Stimulated activated CD8-positive, alpha-beta memory T cell treated with anti-CD3 and anti-CD28 coated beads, Interleukin-4, amount 100 ng/mL, for 48 hours (primary cell): ENCODE measurements at regions not wholly inside any gene's neighbourhood (a gene's known extent, or its start where the extent isn't known, plus 50 kb on each side); places are given as distances from the start of the nearest gene placed in this dataset.
"Not testable (repeated sequence)": the region's sequence is repeated elsewhere in the genome, so short reads cannot be mapped to it uniquely, and the experiment has no call there.

ENCODE experiments used
- DNase-seq: peaks from one replicate; pipeline ENCODE4 v3.0.0-alpha.2; 2020

GRCh38 chr3:178141305-178141684, 394.9 kb upstream of the KCNMB2 start:
- DNase-seq = not testable (repeated sequence)

- no peak for DNase-seq
Observed at GRCh38 chr3:178146406-178146831, 389.8 kb upstream of the KCNMB2 start.

DNA sequence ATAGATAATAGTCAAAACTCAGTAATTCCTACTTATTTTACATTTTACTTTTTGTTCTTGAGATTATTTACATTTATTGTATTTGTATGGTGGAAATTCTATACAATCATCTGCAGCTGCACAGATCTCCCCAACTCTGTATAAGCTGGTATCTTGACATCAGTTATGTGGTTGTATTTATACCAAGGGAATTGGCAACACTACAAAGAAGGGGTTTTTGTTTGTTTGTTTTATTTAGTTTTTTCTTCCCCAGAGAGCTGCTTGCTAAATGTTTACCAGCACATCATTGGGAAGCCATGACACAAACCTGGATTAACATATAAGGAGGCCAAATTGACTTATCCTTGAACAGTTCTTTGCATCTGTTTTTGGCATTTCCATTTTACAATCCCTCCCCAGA, 389.2 kb upstream of the KCNMB2 start:
- no peak for DNase-seq

DNA sequence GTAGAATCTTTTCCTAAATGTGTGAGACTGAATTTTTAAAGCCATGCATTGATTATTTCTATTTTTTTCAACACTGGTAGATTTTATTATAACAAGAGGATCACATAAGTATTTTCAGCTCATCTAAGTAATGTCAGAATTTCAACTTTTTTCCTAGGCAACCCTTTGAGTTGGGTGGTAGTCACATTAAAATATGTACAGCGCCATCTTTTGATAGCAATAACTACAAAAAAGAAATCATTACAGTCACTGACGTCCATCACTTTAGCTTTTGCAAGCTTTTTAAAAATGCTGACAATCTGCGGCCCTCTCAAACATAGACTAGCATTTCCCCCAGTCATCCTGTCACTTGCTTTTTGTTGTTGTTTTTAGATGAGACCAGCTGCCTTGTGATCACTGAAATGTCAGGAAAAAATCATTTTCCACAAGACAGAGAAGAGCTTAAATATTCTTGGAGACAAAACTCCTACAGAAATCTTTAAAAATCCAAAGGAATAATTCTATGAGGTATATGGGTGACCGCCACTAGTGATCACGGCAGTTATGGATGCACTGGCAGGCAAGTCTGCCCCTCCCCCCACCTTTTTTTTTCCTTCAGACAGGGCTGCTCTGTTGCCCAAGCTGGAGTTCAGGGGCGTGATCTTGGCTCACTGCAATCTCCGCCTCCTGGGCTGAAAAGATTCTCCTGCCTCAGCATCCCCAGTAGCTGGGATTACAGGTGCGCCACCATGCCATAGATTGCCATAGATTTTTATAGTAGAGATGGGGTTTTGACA, 384.0 kb upstream of the KCNMB2 start:
- no peak for DNase-seq

- DNase-seq = no peak
Observed at GRCh38 chr3:178152988-178153387, 383.2 kb upstream of the KCNMB2 start.

GRCh38 chr3:178155521-178155920, 380.7 kb upstream of the KCNMB2 start:
- DNase-seq = no peak

GRCh38 chr3:178156301-178156700, 379.9 kb upstream of the KCNMB2 start:
- no peak for DNase-seq

DNA sequence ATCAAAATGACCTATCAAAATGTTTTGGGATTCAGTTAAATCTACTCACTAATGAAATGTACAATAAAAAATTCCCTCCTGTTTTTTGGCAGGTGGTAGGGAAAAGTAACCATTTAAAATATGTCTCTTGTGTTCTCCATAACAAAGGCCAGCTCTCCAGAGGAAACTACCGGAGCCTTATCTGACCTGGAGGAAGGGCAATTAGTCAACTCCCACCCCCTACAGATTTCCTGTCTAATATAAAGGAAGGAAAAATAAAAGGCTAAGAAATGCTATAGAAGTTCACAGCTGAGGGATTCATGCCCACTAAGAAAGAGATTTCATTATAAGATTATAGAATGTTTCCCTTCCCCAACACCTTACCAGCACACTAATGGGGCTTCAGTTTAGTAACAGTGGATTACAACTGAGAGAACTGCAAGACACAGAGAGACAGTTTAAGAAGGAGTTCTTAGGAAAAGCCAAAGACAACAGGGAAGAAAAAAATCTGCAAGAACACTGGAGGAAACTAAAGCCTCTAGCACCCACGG, 376.5 kb upstream of the KCNMB2 start:
- DNase-seq = no peak

DNA sequence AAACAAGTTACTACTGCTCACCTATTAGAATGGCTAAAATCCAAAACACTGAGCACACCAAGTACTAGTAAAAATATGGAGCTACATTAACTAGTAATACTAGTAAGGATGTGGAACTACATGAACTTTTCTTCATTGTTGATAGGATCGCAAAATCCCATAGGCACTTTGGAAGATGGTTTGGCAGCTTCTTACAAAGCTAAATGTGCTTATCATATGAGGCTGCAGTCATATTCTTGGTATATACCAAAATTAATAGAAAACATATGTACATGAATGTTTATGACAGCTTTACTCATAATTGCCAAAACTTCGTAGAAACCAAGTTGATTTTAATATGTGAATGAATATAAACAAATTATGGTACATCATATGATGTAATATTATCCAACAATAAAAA, 366.8 kb upstream of the KCNMB2 start:
- no peak for DNase-seq

DNA sequence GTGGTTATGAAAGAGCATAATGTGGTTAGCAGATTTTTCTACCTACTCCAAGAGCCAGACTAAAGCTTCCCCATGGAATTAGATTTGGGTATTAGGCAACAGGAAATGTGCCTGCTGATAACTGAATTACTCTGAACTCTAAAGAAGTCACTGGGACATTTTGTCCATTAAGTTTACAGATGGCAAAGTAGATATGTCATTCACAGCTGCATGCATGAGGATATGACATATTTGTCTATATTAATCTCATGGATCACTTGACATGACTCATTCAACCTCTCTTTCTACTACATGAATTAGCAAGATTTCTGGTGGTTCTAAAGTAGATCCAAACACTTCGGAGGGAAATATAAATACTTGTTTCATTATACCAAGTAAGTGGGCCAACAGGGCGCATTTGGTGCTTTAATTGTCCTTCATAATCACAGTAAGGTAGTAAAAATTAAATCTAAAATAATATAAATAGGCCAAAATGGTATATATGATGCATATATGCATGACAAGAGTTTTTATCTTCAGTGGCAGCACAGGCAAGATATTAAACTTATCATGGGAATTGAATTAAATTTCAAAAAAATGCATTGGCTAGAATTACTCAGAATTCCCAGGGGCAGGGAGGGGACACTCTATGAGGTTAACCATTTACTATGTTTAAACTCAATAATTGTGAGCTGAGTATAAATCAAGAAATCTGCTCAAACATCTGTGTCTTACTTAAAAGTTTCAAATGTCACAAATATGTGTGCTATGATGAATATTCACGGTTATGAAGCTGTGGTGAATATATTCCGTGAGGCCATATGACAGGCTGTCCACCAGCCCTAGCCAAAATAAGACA, 365.3 kb upstream of the KCNMB2 start:
- no peak for DNase-seq

GRCh38 chr3:178172121-178172520, 364.1 kb upstream of the KCNMB2 start:
- DNase-seq = no peak

GRCh38 chr3:178174201-178174915, 361.9 kb upstream of the KCNMB2 start:
- DNase-seq = no peak

DNA sequence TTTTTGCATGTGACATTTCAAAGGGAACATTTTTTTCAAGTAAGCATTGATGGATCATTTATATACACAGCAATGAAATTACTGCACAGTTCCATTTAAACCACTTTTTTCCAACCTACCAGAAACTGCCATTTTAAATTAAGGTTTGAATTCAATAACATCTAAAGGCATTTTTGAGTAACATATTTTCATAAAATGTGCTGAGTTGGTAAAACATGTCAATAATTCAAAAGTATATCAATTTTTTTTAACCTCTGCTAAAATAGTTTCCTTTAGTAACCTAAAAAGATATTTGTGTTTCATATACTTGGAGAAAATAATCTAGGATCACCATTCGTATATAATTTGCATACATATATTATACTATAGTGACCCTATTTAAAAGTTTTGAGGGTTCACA, 355.1 kb upstream of the KCNMB2 start:
- no peak for DNase-seq

GRCh38 chr3:178181784-178182183, 354.5 kb upstream of the KCNMB2 start:
- no peak for DNase-seq

GRCh38 chr3:178182337-178182779, 353.9 kb upstream of the KCNMB2 start:
- DNase-seq = no peak

DNA sequence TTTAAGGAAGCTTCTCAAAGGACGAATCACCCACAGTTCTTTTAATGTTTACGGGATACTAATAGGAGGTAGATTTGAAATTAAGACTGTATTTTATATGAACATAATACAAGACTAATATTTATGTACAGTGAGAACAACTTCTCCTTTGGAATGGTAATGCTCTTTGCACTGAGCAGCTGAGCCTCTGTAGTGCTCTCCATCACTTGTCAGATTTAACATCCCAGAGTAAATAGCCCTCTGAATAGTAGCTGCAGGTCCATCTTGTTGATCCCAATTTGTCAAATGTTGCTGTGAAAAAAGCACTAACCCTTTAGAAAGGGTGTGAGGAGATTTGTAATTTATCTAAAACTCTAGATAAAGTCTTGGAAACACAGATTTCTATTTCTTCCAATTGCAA, 351.4 kb upstream of the KCNMB2 start:
- no peak for DNase-seq

DNA sequence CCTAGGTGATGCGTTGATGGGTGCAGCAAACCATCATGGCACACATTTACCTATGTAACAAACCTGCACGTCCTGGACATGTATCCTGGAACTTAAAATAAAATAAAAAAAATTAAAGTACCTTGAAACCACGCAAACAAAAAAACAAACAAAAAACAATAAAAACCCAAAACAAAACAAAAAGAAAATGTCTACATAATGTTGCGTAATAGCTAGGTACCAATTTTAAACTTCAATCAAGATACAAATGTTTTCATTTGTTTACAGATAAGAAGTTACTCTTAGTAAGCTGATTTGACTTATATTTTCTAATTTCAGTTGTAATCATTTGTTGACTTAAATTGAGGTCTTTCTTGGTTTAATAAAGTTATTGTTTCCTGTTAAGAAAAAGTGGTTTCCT, 349.6 kb upstream of the KCNMB2 start:
- DNase-seq = no peak

- DNase-seq = no peak
Observed at GRCh38 chr3:178189854-178190253, 346.4 kb upstream of the KCNMB2 start.

DNA sequence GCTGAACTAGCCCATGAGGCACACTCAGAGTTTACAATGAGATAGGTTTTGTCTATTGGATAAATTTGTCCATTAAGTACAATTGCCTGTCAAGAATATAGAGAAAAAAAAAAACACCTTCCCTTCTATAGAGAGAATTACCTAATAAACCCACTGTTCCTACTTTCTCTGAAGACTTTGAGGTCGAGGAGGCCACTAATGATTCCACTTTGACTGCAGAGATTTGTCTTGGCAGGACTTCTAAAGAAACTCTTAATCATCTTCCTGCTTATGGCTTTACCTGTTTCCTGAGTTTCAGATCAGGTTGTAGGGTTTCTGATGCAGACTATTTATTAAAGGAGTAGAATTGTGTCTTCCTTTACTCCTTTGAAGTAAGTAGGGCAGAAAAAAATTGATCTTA, 342.4 kb upstream of the KCNMB2 start:
- DNase-seq = no peak

DNA sequence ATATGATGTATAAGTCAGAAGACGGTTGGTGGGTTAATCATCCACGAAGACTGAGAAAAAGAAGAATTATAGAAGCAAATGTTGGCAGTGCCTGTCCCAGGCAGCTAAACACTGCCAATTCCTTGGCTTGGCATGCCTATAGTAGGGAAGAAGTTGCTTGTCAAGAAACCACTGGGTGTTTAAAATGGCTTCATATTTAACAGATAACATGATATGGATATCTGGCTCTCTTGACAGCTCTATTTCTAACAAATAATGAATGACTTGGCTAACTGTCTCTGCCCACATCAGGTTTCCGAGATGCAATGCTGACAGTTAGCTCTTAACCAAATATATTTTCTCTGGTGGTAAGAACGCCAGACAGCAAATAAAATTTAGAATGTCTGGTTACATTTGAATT, 341.7 kb upstream of the KCNMB2 start:
- no peak for DNase-seq

DNA sequence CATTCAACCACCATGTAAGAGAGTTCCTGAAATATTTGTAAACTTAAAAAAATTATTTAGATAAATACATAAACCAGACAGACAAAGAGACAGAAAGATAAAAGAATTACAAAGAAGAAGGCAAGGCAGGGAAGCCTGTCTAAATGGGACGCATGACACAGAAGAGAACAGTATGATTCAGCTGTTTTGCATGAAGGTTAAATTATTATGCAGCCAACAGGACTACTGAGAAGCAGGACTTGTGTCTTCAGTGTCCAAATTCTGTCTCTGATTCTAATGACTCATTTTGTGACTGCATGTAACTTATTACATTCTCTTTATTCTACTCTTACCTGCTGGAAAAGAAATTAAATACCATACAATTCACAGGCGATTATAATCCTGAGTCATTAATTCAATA, 340.4 kb upstream of the KCNMB2 start:
- DNase-seq = no peak

GRCh38 chr3:178198329-178198728, 337.9 kb upstream of the KCNMB2 start:
- DNase-seq = no peak

GRCh38 chr3:178200316-178200715, 335.9 kb upstream of the KCNMB2 start:
- no peak for DNase-seq
